Ectodermal cell (in vitro differentiated cells): ENCODE measurements at regions not wholly inside any gene's neighbourhood (a gene's known extent, or its start where the extent isn't known, plus 50 kb on each side); places are given as distances from the start of the nearest gene placed in this dataset.

Experiments used
- H3K27ac ChIP-seq: 2 replicates; pipeline ENCODE4 v1.7.0; 2013; ENCODE audit warnings: mild to moderate bottlenecking, low read depth, low read length; ENCODE audit not compliant: insufficient read depth, poor library complexity, severe bottlenecking
- H3K27me3 ChIP-seq: 2 replicates; pipeline ENCODE4 v1.7.0; 2013; ENCODE audit warnings: mild to moderate bottlenecking, low read length; ENCODE audit not compliant: insufficient read depth, control insufficient read depth, poor library complexity, severe bottlenecking
- H3K36me3 ChIP-seq: one replicate; pipeline ENCODE4 v1.7.0; 2013; ENCODE audit warnings: low read length; ENCODE audit not compliant: control insufficient read depth, insufficient read depth
- H3K4me1 ChIP-seq: one replicate; pipeline ENCODE4 v1.7.0; 2013; ENCODE audit warnings: low read length; ENCODE audit not compliant: control insufficient read depth, insufficient read depth
- H3K4me3 ChIP-seq: 2 replicates; pipeline ENCODE4 v1.7.0; 2013; ENCODE audit warnings: low read depth, low read length, control low read depth; ENCODE audit not compliant: insufficient read depth
- H3K9me3 ChIP-seq: 2 replicates; pipeline ENCODE4 v1.7.0; 2013; ENCODE audit warnings: mild to moderate bottlenecking, low read length, moderate library complexity; ENCODE audit not compliant: control insufficient read depth
- WGBS, 2 experiments: methylation state at CpG; one replicate each; pipeline ENCODE4 v1.1.7; 2013; ENCODE audit warnings: missing lambda C conversion rate in 2 of 2; 5-methylcytosine and 5-hydroxymethylcytosine counted together

GRCh38 chr12:126668961-126669360 lies 1598.0 kb upstream of the TMEM132C start:
- no peaks in the 10 kb centered on the region for H3K36me3 ChIP-seq
- no peaks in the 10 kb centered on the region for H3K27me3 ChIP-seq
- WGBS, 2 experiments = 90 to 94% methylated on average over 2 of the region's 2 CpGs
- no peaks in the 10 kb centered on the region for H3K9me3 ChIP-seq
- no peaks in the 10 kb centered on the region for H3K4me1 ChIP-seq
- no peak overlapping the region for H3K4me3 ChIP-seq
- H3K27ac ChIP-seq = no peak overlapping the region

- no peak overlapping the region for H3K4me3 ChIP-seq
- H3K9me3 ChIP-seq = no peaks in the 10 kb centered on the region
- H3K36me3 ChIP-seq = no peaks in the 10 kb centered on the region
- no peak overlapping the region for H3K27ac ChIP-seq
- H3K27me3 ChIP-seq = no peaks in the 10 kb centered on the region
- H3K4me1 ChIP-seq = no peaks in the 10 kb centered on the region
Measured at GRCh38 chr12:126676434-126676833, 1590.5 kb upstream of the TMEM132C start.

- H3K4me3 ChIP-seq = no peak overlapping the region
- WGBS, 2 experiments = 86 to 88% methylated on average over 2 of the region's 2 CpGs
- no peaks in the 10 kb centered on the region for H3K9me3 ChIP-seq
- H3K36me3 ChIP-seq = no peaks in the 10 kb centered on the region
- no peaks in the 10 kb centered on the region for H3K4me1 ChIP-seq
- no peak overlapping the region for H3K27ac ChIP-seq
- H3K27me3 ChIP-seq = no peaks in the 10 kb centered on the region
Measured at GRCh38 chr12:126681676-126682075, 1585.3 kb upstream of the TMEM132C start.

- H3K4me1 ChIP-seq = no peaks in the 10 kb centered on the region
- H3K9me3 ChIP-seq = no peaks in the 10 kb centered on the region
- H3K27me3 ChIP-seq = no peaks in the 10 kb centered on the region
- no peak overlapping the region for H3K4me3 ChIP-seq
- H3K27ac ChIP-seq = no peak overlapping the region
- WGBS, 2 experiments = 82 to 86% methylated on average over 1 of the region's 1 CpG
- H3K36me3 ChIP-seq = no peaks in the 10 kb centered on the region
Measured at GRCh38 chr12:126684703-126685102, 1582.3 kb upstream of the TMEM132C start.

GRCh38 chr12:126685636-126686035 lies 1581.3 kb upstream of the TMEM132C start:
- Histone ChIP-seq H3K4me1 (no peaks in the 10 kb centered on the region), H3K36me3 (no peaks in the 10 kb centered on the region), H3K27me3 (no peaks in the 10 kb centered on the region), H3K4me3 (no peak overlapping the region), H3K27ac (no peak overlapping the region), H3K9me3 (no peaks in the 10 kb centered on the region)
- WGBS, 2 experiments = 39 to 43% methylated on average over 1 of the region's 1 CpG

GRCh38 chr12:126688556-126688955 lies 1578.4 kb upstream of the TMEM132C start:
- H3K4me1 ChIP-seq = no peaks in the 10 kb centered on the region
- no peak overlapping the region for H3K4me3 ChIP-seq
- H3K36me3 ChIP-seq = no peaks in the 10 kb centered on the region
- H3K9me3 ChIP-seq = no peaks in the 10 kb centered on the region
- no peak overlapping the region for H3K27ac ChIP-seq
- no peaks in the 10 kb centered on the region for H3K27me3 ChIP-seq
- WGBS, 2 experiments = 93 to 96% methylated on average over 4 of the region's 4 CpGs

GRCh38 chr12:126700096-126700495 lies 1566.9 kb upstream of the TMEM132C start:
- no peak overlapping the region for H3K4me3 ChIP-seq
- H3K27ac ChIP-seq = no peak overlapping the region
- no peaks in the 10 kb centered on the region for H3K4me1 ChIP-seq
- WGBS, 2 experiments = 90 to 94% methylated on average over 3 of the region's 3 CpGs
- H3K27me3 ChIP-seq = no peaks in the 10 kb centered on the region
- H3K36me3 ChIP-seq = no peaks in the 10 kb centered on the region
- H3K9me3 ChIP-seq = no peaks in the 10 kb centered on the region

- no peaks in the 10 kb centered on the region for H3K9me3 ChIP-seq
- no peak overlapping the region for H3K27ac ChIP-seq
- H3K4me3 ChIP-seq = no peak overlapping the region
- H3K4me1 ChIP-seq = no peaks in the 10 kb centered on the region
- no peaks in the 10 kb centered on the region for H3K27me3 ChIP-seq
- WGBS, 2 experiments = 78 to 92% methylated on average over 4 of the region's 4 CpGs
- H3K36me3 ChIP-seq = no peaks in the 10 kb centered on the region
Measured at GRCh38 chr12:126704609-126705008, 1562.4 kb upstream of the TMEM132C start.

GRCh38 chr12:126706300-126706699 lies 1560.7 kb upstream of the TMEM132C start:
- Histone ChIP-seq H3K27me3 (no peaks in the 10 kb centered on the region), H3K36me3 (no peaks in the 10 kb centered on the region), H3K9me3 (no peaks in the 10 kb centered on the region), H3K4me3 (no peak overlapping the region), H3K4me1 (no peaks in the 10 kb centered on the region), H3K27ac (no peak overlapping the region)
- WGBS, 2 experiments = 54 to 63% methylated on average over 2 to 3 of the region's 4 CpGs

GRCh38 chr12:126708492-126708896 lies 1558.5 kb upstream of the TMEM132C start:
- Histone ChIP-seq H3K27me3 (no peaks in the 10 kb centered on the region), H3K36me3 (no peaks in the 10 kb centered on the region), H3K27ac (no peak overlapping the region), H3K4me1 (no peaks in the 10 kb centered on the region), H3K9me3 (no peaks in the 10 kb centered on the region), H3K4me3 (no peak overlapping the region)
- WGBS, 2 experiments = 88 to 90% methylated on average over 3 of the region's 3 CpGs

- Histone ChIP-seq H3K9me3 (no peaks in the 10 kb centered on the region), H3K27ac (no peak overlapping the region), H3K36me3 (no peaks in the 10 kb centered on the region), H3K4me1 (peaks cover 3% of the 10 kb centered on the region), H3K4me3 (no peak overlapping the region), H3K27me3 (no peaks in the 10 kb centered on the region)
Measured at GRCh38 chr12:126718365-126718764, 1548.6 kb upstream of the TMEM132C start.
